Cerebellar cortex (tissue), 1 donor: ENCODE measurements at regions not wholly inside any gene's neighbourhood (a gene's known extent, or its start where the extent isn't known, plus 50 kb on each side); places are given as distances from the start of the nearest gene placed in this dataset.

Experiments used
- DNase-seq: peaks from one replicate; pipeline ENCODE4 v3.0.0-alpha.2; 2015; ENCODE audit warnings: low spot score

DNA sequence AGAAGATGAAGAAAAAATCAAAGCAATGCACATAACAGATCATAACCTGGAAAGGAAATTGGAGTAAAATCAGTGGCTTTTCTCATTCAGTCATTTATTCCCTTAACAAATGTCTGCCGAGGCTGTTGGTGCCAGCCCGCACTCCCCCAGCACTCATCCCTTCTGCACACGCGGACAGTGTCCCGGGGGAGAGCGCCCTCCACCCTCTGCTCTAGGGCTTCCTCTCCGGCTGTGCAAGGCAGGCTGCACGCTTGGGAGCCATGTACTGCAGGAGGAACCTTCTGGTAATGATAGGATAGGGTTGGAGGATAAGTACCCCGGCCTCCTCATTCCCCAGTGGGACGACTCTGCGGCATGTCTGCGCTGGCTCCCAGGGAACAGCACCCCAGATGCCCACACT lies 134.5 kb downstream of the PAX1 start:
- DNase-seq, result no peak

DNA sequence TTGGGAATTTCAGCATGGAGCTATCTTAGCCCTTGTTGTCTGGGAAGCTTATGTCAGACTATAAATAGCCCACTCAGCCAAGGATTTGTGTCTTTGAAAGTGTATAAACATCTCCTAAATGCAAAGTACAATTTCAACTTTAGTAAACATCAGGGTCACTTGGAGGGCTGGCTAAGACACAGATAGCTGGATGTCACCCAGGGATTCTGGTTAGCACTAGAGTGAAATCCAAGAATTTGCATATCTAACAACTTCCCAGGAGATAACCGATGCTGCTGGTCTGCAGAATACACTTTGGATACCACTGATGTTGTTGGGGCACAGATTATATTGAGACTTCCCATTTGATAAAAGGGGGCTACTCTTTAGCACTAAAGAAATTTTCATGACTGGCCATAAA lies 130.9 kb downstream of the PAX1 start:
- no peak for DNase-seq

DNA sequence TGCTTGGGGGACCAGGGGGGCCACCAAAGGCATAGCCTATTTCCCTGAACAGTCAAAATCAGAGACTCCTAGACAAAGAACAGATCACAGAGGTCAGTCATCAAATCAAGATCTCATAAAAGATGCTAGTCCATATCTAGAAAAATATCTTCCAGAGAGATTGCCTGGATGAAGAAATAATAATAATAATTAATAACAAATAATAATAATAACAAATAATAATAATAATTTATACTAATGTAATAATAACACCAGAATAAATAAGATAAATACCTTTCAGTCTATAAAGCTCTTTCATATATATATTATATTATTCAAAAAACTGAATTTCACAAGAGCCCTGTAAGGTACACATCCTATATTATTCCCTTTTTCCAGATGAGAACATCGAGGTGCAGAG lies 129.6 kb downstream of the PAX1 start:
- DNase-seq, result no peak

GRCh38 chr20:21832442-21833385 lies 127.2 kb downstream of the PAX1 start:
- no peak for DNase-seq

GRCh38 chr20:21826976-21827375 lies 121.5 kb downstream of the PAX1 start:
- DNase-seq, result no peak

GRCh38 chr20:21821358-21821757 lies 115.9 kb downstream of the PAX1 start:
- DNase-seq, result peak; percentile 8

- DNase-seq, result no peak
Measured at GRCh38 chr20:21820688-21821087, 115.2 kb downstream of the PAX1 start.

- no peak for DNase-seq
Measured at GRCh38 chr20:21820045-21820444, 114.6 kb downstream of the PAX1 start.

DNA sequence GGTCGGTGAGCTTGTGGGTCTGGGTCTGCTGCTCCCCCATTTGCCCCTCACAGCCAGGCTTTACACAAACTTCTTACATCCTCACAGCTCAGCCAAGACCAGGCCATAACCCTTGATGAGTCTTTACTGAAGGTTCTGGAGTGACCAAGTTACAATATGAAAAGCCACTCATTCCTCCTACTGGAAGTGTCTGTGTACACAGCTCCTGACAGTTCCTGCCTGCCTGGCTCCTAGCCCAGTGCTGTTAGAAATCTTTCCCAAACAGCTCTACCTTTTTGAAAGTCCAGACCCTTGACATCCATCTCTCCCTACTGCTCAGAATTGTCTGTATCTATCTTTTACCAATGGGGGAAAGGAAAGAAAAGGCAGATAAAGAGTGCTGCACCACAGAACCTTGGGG lies 106.9 kb downstream of the PAX1 start:
- no peak for DNase-seq

DNA sequence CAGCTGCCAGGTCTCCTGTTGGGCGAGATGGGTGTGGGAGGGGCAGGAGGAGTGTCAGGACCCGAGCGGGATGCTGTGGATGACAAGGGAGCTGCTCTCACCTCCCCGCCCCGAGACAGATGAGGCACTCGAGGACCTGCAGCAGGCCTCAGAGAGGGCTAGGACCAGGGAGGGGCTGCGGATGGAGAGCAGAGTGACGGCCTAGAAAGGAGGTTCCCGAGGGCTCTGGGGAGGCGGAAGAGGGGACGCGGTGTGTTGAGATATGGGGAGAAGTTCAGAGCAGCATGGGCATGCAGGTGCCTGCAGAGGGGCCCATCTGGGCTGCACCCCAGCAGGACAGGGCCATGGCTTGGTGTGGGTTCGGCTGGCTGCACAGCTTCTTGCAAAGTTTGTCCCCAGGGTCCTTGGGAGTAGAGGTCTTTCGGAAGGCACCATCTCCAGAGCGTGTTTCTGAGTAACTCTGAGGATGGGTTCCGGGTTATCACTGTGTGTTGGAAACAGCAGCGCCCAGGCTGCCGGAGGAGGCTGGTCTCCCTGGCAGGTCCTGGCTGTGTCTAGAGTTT lies 104.6 kb downstream of the PAX1 start:
- no peak for DNase-seq

DNA sequence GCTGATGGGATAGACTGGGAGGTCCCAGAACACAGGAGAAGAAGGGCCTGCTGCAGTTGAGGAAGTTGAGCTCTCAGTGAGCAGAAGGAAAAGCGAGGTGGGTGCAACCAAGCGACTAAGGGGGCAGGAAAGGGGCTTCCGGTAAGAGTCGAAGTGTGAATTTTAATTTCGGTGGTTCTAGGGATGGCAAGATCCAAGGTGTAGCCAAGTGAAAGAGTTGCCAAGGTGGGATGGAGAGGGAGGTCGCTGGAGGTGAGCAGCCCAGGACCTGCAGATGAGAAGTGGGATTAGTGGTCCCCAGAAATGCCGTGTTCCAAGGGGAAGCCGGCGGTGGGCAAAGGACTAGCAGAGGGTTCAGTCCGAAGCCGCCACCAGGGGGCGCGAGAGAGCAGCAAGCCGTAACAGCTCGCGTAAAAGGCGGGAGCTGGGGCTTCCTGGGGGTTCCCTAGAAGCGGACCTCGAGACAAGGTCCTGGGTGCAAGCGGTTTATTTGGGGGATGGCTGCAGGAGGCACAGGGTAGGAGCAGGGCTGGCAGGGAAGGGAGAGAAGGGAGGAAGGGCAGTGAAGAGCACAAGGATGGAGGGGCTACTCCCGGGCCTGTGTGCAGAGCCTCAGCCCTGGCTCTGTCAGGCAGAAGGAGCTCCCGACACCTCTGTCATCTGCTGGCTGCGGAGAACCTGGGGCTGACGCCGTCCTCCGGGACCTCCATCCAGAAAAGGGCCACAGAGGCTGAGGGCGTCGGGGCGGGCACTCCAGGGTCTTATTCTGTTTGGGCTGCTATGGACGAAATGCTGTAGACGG lies 103.6 kb downstream of the PAX1 start:
- no peak for DNase-seq

- DNase-seq, result no peak
Measured at GRCh38 chr20:21808139-21808538, 102.7 kb downstream of the PAX1 start.

DNA sequence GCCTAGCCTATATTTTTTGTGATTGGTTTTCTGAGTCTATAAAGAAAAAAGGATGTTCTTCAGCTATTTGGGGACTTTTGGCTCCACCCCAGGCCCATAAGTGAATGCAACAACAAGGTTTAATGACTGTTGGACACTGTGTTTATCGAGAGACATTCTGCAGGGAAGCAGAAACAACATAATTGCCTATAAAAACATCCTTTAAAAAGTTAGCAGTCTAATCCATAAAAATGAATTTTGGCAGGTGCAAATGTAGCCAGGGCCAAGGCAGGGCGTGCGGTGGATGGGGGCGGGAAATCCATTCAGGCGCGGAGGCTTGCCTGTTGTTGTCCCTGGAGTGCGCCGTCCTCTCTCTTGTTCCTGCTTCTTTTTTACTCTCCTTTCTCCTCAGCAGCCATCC lies 99.3 kb downstream of the PAX1 start:
- no peak for DNase-seq

DNA sequence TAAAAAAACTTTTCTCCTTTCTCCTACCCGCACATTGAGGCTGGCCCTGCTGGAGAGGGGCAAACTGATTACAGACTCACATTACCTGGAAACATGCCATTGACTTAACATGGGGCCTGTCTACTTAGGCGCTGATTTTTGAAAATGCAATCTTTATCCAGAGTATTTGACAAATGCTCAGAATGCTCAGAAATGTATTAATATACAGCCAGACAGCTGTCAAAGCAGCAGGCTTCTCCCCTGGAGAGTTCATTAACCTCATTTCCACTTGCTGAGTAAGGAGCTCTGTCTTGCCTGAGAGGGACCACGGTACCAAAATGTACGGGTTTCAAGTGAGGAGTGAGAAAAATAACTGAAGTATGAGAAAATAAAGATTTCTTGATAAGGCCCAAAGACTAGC lies 95.7 kb downstream of the PAX1 start:
- DNase-seq, result no peak

DNA sequence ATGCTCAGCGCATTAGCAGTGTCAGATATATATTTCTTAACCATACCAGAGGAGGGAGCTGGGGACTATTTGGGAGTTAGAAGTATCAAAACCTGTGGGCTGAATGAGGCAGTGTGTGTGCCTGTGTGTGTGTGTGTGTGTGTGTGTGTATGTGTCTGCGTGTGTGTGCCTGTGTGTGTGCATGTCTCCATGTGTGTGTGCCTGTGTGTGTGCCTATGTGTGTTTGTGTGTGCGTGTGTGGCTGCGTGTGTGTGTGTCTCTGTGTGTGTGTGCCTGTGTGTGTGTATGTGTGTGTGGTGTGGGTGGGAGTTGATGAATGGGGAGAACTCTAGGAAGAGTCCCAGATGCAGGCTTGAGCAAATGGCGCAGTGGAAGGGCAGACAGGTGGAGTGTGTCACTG lies 92.9 kb downstream of the PAX1 start:
- DNase-seq, result no peak

- no peak for DNase-seq
Measured at GRCh38 chr20:21796059-21796458, 90.6 kb downstream of the PAX1 start.

DNA sequence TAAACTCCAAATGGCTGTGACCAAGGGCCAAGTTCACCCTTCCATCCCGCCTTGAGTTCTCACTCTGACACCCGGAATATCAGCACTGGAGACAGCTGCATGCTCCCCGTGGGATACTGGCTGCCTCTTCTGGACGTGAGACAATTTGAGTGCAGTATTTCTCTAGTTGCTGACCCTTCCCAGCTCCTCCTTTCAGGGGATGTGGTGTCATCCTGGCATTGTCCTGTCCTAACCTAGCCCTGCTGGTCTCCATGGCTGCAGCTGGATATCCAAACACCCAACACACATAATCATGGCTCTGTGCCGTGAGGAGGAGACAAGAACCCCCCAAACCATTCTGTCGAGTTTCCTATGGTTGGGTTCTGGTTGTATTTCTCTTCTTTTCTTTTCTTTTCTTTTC lies 82.6 kb downstream of the PAX1 start:
- no peak for DNase-seq

- DNase-seq, result no peak
Measured at GRCh38 chr20:21781446-21782075, 76.1 kb downstream of the PAX1 start.

- DNase-seq, result no peak
Measured at GRCh38 chr20:21780528-21780927, 75.1 kb downstream of the PAX1 start.
